Cerebellar cortex (tissue), 1 donor: ENCODE measurements at regions not wholly inside any gene's neighbourhood (a gene's known extent, or its start where the extent isn't known, plus 50 kb on each side); places are given as distances from the start of the nearest gene placed in this dataset.
A peak's percentile ranks its signal among the peaks of the same experiment; 100 is the strongest.

Experiments
- DNase-seq: peaks from one replicate; pipeline ENCODE4 v3.0.0-alpha.2; 2015; ENCODE audit warnings: low spot score

DNA sequence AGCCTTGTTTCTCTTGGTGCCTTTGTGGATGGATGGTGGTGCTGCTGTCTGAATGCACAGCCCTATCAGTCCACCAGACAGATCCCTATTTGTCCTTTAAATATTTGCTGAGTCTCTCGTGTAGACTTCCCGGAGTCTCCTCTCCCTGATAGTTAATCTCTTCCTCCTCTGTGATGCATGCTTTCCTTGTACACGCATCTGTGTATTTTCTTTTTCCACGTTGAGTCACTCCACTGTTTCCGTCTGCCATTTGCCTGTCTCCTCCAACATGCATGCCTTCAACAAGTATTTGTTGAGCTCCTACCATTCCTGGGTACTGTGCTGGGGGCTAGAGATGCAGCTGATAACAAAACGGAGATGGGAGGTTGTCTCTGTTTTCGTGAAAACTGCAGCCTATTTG, 282.6 kb downstream of the HAPSTR1 start:
- no peak for DNase-seq

DNA sequence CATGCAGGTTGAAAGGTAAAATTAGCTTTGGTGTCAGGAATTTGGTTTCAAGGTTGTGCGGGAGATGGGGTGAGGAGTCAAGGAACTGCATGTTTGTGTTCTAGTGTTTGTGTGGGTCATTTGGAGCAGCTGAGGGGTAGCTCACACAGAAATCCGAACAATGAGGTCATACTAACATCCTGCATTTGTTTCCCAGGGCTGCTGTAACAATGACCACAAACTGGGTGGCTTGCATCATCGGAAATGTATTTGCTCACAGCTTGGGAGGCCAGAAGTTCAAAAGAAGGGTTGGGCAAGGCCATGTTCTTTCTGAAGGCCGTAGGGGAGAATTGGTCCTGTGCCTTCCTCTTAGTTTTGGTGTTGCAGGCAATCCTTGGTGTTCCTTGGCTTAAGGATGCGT, 287.4 kb downstream of the HAPSTR1 start:
- no peak for DNase-seq

- DNase-seq: no peak
These were observed 288.8 kb downstream of the HAPSTR1 start for GRCh38 chr16:9380221-9380620.

- no peak for DNase-seq
These were observed 290.0 kb downstream of the HAPSTR1 start for GRCh38 chr16:9381399-9381798.

- DNase-seq: no peak
These were observed 290.5 kb downstream of the HAPSTR1 start for GRCh38 chr16:9381905-9382304.

DNA sequence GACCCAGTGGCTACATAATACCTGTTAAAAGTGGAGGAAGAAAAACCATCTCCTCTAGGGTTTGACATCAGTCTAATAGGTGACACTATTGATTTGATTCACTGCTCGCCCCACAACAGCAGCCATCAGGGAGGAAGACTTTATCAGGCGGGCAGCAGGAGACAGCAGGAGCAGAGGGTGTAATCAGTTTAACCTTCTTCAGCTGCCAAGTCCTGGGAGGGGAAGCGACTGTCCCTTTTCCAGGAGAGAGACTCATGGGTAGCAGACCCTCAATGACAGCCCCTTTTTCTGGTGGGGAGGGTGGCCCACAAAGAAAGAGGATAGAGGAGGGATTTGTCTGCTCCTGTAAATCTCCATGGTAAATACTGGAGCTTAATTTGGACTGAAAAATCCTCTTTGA, 291.8 kb downstream of the HAPSTR1 start:
- no peak for DNase-seq

DNA sequence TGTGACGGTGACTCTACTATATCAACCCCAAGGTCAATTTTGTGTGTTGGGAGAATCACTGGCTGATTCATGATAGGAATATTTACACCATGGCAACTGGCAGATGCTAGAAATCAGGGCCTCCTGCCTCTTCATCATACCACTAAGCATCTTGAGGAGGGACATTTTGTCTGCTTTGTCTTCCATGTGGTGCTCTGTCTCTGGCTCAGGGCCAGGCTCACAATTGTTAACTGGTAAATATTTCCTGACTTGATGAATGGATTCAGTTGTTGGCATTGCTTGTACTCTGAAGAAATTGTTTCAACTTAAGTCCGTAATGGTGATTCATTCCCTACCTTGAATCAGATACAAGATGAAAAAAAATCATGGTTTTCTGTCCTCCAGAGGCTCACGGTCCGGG, 292.7 kb downstream of the HAPSTR1 start:
- no peak for DNase-seq

DNA sequence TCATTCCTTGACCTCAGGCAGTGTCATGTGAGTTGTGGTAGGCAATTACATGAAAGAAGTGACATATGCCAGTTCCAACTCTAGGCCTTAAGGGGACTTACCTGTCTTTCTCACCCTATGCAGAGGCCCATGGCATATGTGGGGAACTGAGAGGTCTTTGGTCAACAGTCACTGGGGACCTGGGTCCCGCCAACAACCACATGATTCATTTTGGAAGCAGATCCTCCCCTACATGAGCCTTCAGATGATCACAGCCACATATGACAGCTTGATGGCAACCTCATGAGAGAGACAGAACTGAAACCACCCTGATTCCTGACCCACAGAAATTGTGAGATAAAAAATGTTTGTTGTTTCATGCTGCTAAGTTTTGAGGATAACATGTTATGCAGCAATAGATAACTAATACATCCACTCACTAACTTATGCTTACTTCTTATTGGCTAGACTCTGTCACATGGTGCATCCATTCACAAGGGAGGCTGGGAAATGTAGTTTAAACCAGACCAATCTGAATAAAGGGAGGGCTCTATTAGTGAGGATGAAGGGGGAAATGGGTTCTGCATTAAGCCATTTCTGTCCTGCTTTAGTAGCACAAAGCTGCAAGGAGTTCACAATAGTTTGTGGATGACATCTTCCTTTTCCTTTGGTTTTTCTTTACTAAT, 298.2 kb downstream of the HAPSTR1 start:
- no peak for DNase-seq

- no peak for DNase-seq
These were observed 301.5 kb downstream of the HAPSTR1 start for GRCh38 chr16:9392956-9393355.

DNA sequence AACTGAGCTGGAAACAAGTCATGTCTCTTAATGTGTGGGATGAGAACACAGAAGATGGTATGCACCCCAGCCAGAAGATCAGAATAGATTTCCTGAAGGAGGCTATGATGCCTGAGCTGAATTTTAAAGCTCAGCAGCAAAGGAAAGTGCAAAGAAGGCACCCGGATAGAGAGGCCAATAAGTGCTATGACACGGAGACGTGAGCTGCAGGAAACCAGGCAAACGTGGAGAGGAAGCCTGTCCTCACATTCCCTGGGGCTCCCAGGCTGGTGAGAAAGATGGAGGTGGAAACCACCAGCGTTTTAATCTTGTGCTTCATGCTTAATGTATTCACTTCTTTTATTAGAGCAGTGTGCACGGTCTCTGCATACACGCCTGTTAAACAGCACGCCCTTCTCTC, 302.1 kb downstream of the HAPSTR1 start:
- no peak for DNase-seq

GRCh38 chr16:9395958-9396359, 304.5 kb downstream of the HAPSTR1 start:
- DNase-seq: no peak

DNA sequence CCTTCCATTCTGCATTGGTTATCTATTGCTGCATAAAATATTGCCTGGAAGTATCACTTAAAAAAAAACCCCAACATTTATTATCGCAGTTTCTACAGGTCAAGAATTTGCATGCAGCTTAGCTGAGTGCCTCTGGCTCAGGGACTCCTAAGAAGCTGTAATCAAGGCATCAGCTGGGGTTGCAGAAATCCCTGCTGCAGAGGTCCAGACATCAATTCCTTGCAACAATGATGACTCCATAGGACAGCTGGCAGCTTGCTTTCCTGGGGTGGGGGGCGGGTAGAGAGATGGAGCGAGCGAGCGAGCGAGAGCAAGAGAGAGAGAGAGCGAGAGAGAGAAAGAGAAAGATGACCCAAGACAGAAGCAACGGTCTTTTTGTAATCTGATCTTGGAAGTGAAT, 308.1 kb downstream of the HAPSTR1 start:
- DNase-seq: no peak

GRCh38 chr16:9401173-9401572, 309.7 kb downstream of the HAPSTR1 start:
- DNase-seq: no peak

- no peak for DNase-seq
These were observed 310.9 kb downstream of the HAPSTR1 start for GRCh38 chr16:9402293-9402860.

DNA sequence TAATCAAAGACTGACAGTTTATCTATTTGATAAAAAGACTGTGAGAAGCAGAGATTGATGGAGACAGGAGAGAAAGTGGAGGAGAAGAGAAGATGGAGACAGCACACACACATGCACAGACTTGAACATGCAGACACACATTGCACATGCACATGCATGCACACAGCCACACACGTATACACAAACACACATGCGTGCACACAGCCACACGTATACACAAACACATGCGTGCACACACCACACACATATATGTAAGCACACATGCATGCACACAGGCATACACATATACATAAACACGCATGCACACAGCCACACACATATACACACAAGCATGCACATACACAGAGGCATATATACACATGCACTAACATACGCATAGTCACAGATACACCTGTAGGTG, 313.4 kb downstream of the HAPSTR1 start:
- DNase-seq: no peak

DNA sequence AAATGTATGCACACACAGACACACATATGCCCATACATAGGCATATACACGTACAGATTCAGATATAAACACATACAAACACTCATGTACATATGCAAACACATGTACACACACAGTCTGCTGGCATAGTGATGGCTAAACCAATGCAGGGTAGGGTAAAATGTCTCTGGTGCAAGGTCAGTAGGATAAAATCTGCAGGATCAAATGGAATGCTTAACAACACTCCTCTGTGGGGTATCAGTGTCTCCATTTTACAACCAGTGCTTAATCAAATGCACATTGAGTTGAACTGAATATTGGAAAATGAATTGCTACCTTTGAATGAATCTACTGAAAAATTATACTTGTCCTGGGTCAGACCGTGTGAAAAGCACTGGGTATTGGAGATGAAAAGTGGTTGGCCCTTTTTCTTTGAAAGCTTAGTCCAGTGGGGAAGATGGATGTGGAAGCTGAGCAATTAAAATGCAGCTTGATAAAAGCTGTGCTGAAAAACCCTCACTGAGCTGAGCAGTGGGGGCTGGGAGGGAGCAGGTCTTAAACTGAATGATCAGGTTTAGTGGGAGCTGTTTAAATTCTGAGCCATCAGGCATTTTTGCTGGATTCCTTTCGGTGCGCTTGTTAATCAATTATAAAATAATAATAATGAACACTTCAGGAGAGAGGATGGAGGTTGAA, 314.7 kb downstream of the HAPSTR1 start:
- DNase-seq: no peak

- DNase-seq: no peak
These were observed 315.8 kb downstream of the HAPSTR1 start for GRCh38 chr16:9407206-9407758.

GRCh38 chr16:9408297-9408878, 316.9 kb downstream of the HAPSTR1 start:
- DNase-seq: peak; percentile 9

DNA sequence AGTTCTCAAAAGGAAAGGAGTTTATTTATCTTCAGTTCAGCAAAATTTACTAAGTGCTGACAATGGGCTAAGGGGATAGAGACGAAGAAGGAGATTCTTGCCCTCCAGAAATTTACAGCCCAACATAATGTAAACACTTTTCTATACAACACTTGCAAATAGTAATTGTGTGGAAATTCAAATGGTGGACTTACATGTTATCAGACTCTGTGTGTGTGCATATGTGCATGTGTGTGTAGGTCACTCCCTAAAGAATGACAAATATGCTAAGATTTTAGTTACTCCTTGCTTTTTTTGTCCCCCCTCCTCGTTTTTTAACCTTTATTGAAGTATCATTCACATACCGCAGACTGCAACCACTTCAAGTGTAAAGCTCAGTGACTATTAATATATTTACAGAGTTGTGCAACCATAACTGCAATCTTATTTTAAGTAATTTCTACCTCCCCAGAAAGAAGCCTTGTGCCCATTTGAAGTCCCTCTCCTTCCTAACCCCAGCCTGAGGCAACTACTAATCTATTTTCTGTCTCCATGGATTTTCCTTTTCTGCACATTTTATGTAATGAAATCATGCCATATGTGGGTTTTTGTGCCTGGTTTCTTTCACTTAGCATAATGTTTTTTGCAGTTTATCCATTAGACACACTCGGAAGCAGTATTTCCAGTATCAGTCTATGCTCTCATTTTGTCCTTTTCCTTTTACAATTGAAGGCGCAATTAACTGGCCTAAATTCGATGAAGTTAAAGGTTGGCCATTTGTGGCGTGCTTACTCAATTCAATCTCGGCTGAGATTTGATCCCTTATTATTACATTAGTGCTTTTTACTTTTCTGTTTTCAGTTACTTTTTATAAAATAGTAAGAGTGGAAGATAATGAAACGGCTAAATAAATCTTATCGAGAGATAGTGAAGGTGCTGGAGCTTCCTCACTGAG, 318.4 kb downstream of the HAPSTR1 start:
- no peak for DNase-seq

DNA sequence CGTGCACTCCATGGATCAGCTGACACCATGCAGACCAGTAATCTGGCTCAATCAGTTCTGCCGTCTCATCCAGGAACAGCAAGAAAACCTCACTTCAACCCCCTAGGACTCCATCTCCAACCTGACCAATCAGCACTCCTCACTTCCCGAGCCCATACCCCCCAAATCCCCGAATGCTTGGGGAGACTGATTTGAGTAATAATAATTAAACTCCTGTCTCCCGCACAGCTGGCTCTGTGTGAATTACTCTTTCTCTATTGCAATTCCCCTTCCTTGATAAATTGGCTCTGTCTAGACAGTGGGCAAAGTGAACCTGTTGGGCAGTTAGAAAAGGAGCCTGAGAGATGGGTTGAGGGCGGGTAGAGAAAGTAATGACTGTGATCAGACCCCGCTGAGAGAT, 320.0 kb downstream of the HAPSTR1 start:
- no peak for DNase-seq

- no peak for DNase-seq
These were observed 320.8 kb downstream of the HAPSTR1 start for GRCh38 chr16:9412031-9412914.
